ENCODE measurements at regions not wholly inside any gene's neighbourhood (a gene's known extent, or its start where the extent isn't known, plus 50 kb on each side); places are given as distances from the start of the nearest gene placed in this dataset.
"Not testable (repeated sequence)": the region's sequence is repeated elsewhere in the genome, so short reads cannot be mapped to it uniquely, and the experiment has no call there.

DNA sequence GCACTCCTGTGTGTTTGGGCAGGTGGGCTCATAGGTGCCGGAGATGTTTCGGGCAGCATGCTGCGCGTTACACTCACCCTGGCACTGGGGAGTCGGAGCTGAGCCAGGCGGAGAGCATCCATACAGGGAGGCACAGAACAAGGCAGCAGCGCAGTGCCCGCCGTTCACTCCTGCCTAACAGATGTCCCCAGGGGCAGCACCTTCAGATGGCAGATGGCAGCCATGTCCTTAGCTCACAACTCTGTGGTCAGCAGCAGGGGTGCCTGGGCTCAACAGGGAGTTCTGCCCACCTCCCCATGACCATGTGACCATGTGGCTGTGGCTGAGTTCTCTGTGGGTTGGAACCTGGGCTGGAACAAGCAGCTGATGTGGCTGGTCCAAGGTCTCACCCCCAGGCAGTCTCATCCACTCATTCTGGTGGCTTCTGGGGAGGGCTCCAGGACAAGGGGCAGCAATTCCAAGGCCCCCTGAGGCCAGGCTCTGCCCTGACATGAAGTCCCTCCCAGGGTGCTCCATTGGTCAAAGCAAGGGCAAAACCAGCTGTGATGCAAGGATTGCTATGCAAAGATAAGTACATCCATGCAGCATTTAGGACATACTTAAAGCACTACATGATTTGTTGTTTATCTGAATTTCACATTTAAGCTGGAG is 64.2 kb downstream of the MRPL36 start:
- intact Hi-C loops (cut with micrococcal nuclease): loop anchor here (5.0 to 10.0 kb wide), 2 partner anchors 57 to 279 kb away; no protein-coding TSS in a partner anchor
- no peaks in the 10 kb centered on the region for H3K36me3 Mint-ChIP-seq (ENCODE audit: low read depth)
- no peak overlapping the region for H3K27ac Mint-ChIP-seq
- H3K9me3 Mint-ChIP-seq: no peaks in the 10 kb centered on the region
- no peaks in the 10 kb centered on the region for H3K4me1 Mint-ChIP-seq
- H3K4me3 Mint-ChIP-seq: no peak overlapping the region
- DNase-seq: no peak
- peaks cover 14% of the 10 kb centered on the region for H3K27me3 Mint-ChIP-seq

DNA sequence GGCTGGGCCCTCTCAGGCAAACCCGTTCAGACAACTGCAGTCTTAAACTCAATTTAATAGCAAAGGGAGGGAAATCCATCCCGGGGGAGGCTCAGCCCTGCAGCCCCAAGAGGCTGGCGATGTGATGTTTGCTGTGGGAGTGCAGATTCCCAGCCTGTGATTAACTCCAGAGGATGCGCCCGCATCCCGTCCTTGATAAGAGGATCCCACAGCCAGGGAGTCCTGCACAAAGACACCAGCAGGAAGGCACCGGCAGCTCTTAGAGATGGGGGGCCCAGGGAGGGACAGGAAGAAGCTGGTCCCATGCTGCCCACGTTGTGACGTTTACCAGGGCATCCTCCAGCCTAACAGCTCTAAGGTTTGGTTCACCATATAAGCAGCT is 64.7 kb downstream of the MRPL36 start:
- Mint-ChIP-seq H3K9me3 (no peaks in the 10 kb centered on the region), H3K27ac (no peak overlapping the region), H3K4me3 (no peak overlapping the region), H3K27me3 (peaks cover 10% of the 10 kb centered on the region), H3K4me1 (no peaks in the 10 kb centered on the region), H3K36me3 (ENCODE audit: low read depth) (no peaks in the 10 kb centered on the region)
- intact Hi-C loops (cut with micrococcal nuclease): loop anchor here (5.0 to 10.0 kb wide), 2 partner anchors 57 to 280 kb away; no protein-coding TSS in a partner anchor
- DNase-seq: peak; percentile 47

DNA sequence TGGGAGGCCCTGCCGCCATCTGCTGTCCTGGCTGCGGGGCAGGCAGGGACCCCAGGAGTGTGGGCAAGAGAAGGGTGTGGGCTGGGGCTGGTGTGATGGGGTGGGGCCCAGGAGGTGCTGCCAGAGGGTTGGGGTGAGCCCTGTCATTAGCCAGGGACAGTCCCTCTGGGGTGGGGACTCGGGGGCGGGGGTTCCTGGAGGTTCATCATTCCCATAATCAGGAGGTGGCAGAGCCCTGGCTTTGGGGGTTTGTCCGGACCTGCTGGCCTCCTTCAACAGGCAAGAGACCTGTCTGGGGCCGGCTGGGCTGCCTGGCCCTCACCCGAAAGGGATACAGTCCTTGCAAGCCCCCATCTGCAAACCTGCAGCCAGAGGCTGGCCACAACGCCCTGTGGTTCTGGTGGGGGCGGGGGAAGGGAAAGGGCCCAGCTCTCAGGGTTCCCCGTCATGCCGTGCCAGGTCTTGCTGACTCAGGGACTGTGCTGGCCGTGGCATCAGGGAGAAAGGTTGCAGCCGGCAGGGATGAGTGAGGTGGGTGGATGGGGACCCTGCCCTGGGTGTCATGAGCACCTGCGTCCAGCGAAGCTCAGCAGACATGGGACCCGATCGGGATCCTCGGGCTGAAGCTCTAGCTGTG is 65.2 kb downstream of the MRPL36 start:
- Mint-ChIP-seq H3K4me3 (no peak overlapping the region), H3K36me3 (ENCODE audit: low read depth) (no peaks in the 10 kb centered on the region), H3K9me3 (no peaks in the 10 kb centered on the region), H3K27me3 (peaks cover 9% of the 10 kb centered on the region), H3K4me1 (no peaks in the 10 kb centered on the region), H3K27ac (no peak overlapping the region)
- DNase-seq: no peak
- intact Hi-C loops (cut with micrococcal nuclease): loop anchor here (10.0 kb wide), 1 partner anchor 280 kb away; no protein-coding TSS in a partner anchor

DNA sequence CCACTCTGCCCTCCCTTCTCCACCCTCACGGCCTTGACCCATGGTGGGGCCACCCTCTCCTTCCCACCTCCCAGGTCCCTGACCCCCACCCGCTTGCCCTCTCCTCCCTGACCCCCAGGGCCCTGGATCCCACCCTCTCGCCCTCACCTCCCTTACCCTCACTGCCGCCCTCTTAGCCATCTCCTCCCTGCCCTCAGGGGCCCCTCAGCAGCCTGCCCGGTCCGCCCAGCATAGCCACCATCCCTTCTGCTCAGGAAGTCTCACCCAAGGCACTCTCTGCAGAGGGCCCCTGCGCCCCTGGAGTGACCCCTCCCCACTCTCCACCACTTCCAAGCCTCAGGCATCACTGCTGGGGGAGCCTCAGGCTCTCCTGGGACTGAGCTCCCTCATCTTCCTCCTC is 66.3 kb downstream of the MRPL36 start:
- Mint-ChIP-seq H3K27me3 (peaks cover 6% of the 10 kb centered on the region), H3K4me3 (no peak overlapping the region), H3K4me1 (no peaks in the 10 kb centered on the region), H3K36me3 (ENCODE audit: low read depth) (no peaks in the 10 kb centered on the region), H3K9me3 (no peaks in the 10 kb centered on the region), H3K27ac (no peak overlapping the region)
- intact Hi-C loops (cut with micrococcal nuclease): loop anchor here (10.0 kb wide), 1 partner anchor 281 kb away; no protein-coding TSS in a partner anchor
- no peak for DNase-seq

DNA sequence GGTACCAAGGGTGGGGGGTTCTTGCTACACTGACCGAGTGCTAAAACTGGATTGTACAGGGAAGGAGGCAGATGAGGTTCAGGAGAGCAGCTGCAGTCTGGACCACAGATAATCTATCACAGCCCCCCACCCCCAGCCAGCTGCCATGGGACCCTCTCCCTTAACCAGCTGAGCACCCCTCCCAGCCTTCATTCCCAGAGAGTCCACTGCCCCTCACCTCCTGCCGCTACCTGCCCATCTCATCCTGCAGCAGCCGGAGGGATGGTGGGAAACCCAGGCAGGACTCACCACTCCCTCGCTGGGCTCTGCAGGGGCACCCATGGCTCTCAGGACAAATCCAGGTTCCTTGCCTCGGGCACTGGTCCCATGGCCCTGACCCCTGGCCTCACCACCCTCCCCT is 66.7 kb downstream of the MRPL36 start:
- no peaks in the 10 kb centered on the region for H3K4me1 Mint-ChIP-seq
- H3K27ac Mint-ChIP-seq: no peak overlapping the region

DNA sequence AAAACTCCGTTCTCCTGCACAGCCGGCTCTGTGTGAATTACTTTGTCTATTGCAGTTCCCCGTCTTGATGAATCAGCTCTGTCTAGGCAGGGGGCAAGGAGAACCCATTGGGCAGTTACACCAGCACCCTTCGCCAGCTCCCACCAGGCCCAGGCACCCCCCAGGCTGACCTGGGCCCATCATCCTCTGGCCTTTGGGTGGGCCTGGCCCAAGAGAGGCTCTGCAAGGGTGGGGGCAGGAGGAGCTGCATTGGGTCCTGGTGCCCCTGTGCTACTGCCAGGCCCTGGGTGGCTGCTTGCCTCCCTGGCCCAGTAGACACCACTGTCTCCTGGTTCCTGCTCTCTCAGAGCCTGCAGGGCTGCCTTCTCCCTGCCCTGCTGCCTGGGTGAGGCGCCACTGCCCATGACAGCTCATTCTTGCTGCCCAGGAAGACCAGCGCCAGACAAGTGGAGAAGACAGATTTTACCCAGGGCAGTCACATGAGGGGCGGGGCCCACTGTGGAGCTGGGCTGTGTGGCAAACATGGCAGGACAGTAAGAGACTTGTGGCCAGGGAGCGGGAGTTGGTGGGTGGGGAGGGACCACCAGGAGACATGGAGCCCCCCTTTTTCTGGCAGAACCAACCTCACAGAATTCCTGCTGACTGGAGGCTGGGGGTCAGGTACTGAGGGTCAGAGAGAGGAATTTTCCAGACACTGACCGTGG is 67.2 kb downstream of the MRPL36 start:
- intact Hi-C loops (cut with micrococcal nuclease): loop anchor here (10.0 kb wide), 1 partner anchor 282 kb away; no protein-coding TSS in a partner anchor
- DNase-seq: no peak
- Mint-ChIP-seq H3K9me3 (no peaks in the 10 kb centered on the region), H3K27me3 (peaks cover 3% of the 10 kb centered on the region), H3K36me3 (ENCODE audit: low read depth) (no peaks in the 10 kb centered on the region), H3K27ac (no peak overlapping the region), H3K4me1 (no peaks in the 10 kb centered on the region), H3K4me3 (no peak overlapping the region)

More for the DNA sequence above, 66.7 kb downstream of the MRPL36 start:
- peaks cover 4% of the 10 kb centered on the region for H3K27me3 Mint-ChIP-seq
- H3K36me3 Mint-ChIP-seq (ENCODE audit: low read depth): no peaks in the 10 kb centered on the region
- intact Hi-C loops (cut with micrococcal nuclease): loop anchor here (10.0 kb wide), 1 partner anchor 282 kb away; no protein-coding TSS in a partner anchor
- no peak overlapping the region for H3K4me3 Mint-ChIP-seq
- H3K9me3 Mint-ChIP-seq: no peaks in the 10 kb centered on the region
- DNase-seq: no peak

DNA sequence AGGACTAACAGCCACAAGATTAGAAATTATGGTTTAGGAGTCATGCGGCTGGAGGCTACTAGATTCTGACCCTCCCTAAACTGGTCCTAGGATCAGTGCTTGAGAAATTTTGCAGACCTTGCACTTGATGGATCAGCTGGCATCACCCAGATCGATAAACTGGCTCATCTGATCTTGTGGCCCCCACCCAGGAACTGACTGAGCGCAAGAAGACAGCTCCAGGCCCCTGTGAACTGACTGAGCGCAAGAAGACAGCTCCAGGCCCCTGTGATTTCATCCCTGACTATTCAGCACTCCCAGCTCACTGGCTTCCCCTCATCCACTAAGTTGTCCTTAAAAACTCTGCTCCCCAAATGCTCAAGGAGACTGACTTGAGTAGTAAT is 67.8 kb downstream of the MRPL36 start:
- intact Hi-C loops (cut with micrococcal nuclease): loop anchor here (10.0 kb wide), 1 partner anchor 283 kb away; no protein-coding TSS in a partner anchor
- H3K27ac Mint-ChIP-seq; H3K4me3 Mint-ChIP-seq; DNase-seq; H3K27me3 Mint-ChIP-seq; H3K36me3 Mint-ChIP-seq (ENCODE audit: low read depth); H3K4me1 Mint-ChIP-seq; H3K9me3 Mint-ChIP-seq: not testable (repeated sequence)

DNA sequence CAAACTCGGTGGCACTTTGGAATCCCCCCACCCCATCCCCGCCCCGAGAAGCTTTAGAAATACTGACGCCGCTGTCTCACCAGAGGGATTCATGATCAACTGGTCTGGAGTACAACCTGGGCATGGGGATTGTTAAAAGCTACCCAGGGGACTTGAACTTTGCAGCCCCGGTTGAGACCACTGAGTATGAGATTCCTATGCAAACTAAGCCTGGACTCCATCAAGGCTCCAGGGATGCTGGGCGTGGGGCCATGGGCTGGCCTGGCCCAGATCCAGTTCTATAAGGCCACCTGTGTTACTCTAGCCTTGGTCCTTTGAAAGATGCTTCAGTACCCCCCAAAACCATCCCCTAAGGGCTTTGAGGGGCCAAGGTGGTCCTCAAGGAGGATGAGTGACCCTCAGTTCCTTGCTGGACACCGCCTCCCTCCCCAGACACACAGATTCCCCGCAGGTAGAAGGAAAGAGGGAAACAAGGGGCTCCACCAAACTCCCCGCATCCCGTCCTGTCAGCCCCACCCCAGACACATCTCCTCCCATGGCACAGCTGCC is 68.5 kb downstream of the MRPL36 start:
- H3K27ac Mint-ChIP-seq: no peak overlapping the region
- no peaks in the 10 kb centered on the region for H3K27me3 Mint-ChIP-seq
- H3K9me3 Mint-ChIP-seq: no peaks in the 10 kb centered on the region
- H3K36me3 Mint-ChIP-seq (ENCODE audit: low read depth): no peaks in the 10 kb centered on the region
- H3K4me3 Mint-ChIP-seq: no peak overlapping the region
- no peak for DNase-seq
- intact Hi-C loops (cut with micrococcal nuclease): loop anchor here (10.0 kb wide), 1 partner anchor 284 kb away; no protein-coding TSS in a partner anchor
- H3K4me1 Mint-ChIP-seq: no peaks in the 10 kb centered on the region

DNA sequence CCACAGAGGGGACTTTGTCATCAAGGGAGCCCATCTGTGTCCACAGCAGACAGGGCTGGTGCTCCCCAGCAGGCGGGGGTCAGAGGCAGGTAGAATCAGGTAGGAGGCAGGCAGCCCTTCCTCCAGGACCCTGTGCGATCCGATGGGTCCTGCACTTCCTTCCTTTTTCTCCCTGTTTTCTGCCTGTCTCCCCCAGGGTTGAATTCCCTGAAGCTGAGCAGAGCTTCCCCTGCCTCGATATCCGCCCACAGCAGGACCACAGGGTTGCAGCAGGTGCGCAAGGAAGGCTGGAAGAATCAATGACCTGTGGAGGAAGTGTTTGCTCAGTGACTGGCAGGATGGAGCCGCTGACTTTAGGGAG is 69.2 kb downstream of the MRPL36 start:
- DNase-seq: no peak
- Mint-ChIP-seq H3K4me3 (no peak overlapping the region), H3K36me3 (ENCODE audit: low read depth) (no peaks in the 10 kb centered on the region), H3K27me3 (no peaks in the 10 kb centered on the region), H3K9me3 (no peaks in the 10 kb centered on the region), H3K27ac (no peak overlapping the region), H3K4me1 (no peaks in the 10 kb centered on the region)
- intact Hi-C loops (cut with micrococcal nuclease): loop anchor here (10.0 kb wide), 1 partner anchor 284 kb away; no protein-coding TSS in a partner anchor

DNA sequence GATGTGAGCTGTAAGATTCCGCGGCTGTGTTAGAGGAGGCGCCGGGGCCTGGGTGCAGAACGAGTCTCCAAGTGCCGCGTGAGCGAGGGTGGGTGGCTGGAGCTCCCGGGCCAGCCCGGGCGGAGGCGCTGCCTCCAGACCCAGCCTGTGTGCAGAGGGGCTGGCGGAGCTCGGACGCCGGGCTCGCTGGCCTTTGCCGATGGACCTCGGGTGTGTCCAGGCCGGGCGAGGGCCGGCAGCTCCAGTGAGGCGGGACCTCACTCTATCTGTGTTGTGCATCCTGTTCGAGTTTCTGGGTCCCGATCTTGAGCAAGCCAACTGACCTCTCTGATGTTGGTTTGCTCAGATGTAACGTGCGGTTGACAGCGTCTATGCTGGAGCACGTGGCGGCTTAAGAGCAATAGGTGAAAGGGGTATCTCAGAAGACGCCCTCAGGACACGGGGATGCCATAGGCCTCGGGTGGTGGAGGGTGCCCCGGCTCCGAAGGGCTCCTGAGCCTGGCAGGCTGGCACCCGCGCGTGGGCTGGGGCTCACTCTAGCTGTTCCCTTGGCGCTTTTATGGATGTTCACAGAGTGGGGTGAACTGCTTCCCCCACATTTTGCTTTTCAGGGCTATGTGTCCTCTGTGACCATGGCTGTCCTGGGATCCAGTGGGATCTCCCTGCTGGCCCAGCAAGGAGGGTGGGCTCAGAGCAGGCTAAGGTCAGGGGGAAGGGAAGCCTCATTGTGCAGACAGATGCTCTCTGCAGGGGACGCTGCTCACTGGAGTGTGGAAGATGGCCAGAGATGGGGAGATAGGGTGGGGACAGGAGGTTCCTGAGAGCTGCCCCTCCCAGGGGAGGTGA is 69.8 kb downstream of the MRPL36 start:
- Mint-ChIP-seq H3K4me3 (no peak overlapping the region), H3K9me3 (no peaks in the 10 kb centered on the region), H3K27me3 (no peaks in the 10 kb centered on the region), H3K27ac (no peak overlapping the region), H3K4me1 (no peaks in the 10 kb centered on the region), H3K36me3 (ENCODE audit: low read depth) (no peaks in the 10 kb centered on the region)
- no peak for DNase-seq
- intact Hi-C loops (cut with micrococcal nuclease): loop anchor here (10.0 kb wide), 1 partner anchor 285 kb away; no protein-coding TSS in a partner anchor

DNA sequence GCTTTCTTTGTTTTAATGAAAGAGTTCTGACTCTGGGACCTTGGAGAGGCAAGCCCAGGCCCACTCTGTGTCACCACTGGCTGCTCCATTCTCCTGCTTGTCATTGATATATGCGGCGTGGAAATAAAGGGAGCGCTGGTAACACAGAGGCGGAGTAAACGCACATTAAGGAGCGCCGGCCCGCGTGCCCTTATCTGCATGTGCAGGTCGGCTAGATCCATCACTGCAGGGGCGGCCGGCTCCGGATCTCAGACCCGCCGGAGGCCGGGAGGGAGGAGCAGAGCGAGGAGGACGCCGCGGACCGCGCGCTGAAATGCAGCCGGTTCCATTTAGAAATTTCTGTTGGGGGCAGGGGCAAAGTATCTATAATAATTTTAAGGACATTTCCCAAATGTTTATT is 70.8 kb downstream of the MRPL36 start:
- Mint-ChIP-seq H3K4me1 (no peaks in the 10 kb centered on the region), H3K27me3 (no peaks in the 10 kb centered on the region), H3K27ac (no peak overlapping the region), H3K4me3 (no peak overlapping the region), H3K36me3 (ENCODE audit: low read depth) (no peaks in the 10 kb centered on the region), H3K9me3 (no peaks in the 10 kb centered on the region)
- intact Hi-C loops (cut with micrococcal nuclease): no loop called here
- no peak for DNase-seq

DNA sequence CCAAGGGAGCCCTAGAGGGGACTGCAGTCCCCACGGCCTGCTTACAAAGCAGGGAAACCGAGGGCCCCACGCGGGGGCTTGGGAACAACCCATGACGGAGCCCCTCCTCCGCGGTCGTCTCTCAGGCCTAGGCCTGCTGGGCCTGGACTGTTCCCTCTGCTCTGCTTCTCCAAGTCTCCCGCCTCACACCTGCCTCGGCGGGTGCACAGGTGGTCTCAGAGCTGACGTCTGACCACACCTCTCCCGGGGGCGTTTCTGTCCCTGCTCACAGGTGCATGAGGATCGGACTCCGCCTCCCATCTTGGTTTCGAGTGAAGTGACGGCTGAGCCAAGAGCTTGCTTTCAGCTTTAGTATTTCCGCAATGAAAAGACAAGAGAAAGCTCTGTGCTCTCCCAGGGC is 72.1 kb downstream of the MRPL36 start:
- DNase-seq: no peak
- Mint-ChIP-seq H3K27me3 (no peaks in the 10 kb centered on the region), H3K36me3 (ENCODE audit: low read depth) (no peaks in the 10 kb centered on the region), H3K27ac (no peak overlapping the region), H3K4me1 (no peaks in the 10 kb centered on the region), H3K4me3 (no peak overlapping the region), H3K9me3 (no peaks in the 10 kb centered on the region)
- intact Hi-C loops (cut with micrococcal nuclease): no loop called here

DNA sequence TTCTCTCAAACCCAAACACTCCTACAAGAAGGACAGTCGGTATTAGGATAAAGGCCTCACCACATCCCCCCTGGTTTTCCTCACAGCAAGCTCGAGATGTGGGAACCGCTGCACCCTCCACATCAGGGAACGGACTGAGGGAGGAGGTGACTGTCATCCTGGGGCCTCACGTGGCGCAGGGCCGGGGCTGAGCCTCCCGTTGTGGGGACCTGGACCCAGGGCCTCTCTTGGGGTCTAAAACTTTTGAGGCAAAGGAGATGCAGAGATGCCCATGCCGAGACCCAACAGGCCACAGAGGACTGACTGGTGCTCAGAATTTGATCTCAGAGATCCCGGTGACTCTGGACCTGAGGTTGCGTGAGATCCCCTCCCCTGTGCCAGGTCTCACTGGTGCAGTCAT is 72.7 kb downstream of the MRPL36 start:
- Mint-ChIP-seq H3K4me1 (no peaks in the 10 kb centered on the region), H3K27me3 (no peaks in the 10 kb centered on the region), H3K4me3 (no peak overlapping the region), H3K9me3 (no peaks in the 10 kb centered on the region), H3K27ac (no peak overlapping the region), H3K36me3 (ENCODE audit: low read depth) (no peaks in the 10 kb centered on the region)
- DNase-seq: no peak
- intact Hi-C loops (cut with micrococcal nuclease): no loop called here
